Mucosa of descending colon (tissue), 3 donors: ENCODE measurements at regions not wholly inside any gene's neighbourhood (a gene's known extent, or its start where the extent isn't known, plus 50 kb on each side); places are given as distances from the start of the nearest gene placed in this dataset.
A peak's percentile ranks its signal among the peaks of the same experiment; 100 is the strongest.
"Not testable (repeated sequence)": the region's sequence is repeated elsewhere in the genome, so short reads cannot be mapped to it uniquely, and the experiment has no call there.

Experiments
- ATAC-seq: fragments of 200-7000 bp; cut with Tn5 transposase; one replicate; pipeline ENCODE4 v1.9.1; 2020; ENCODE audit warnings: mild to moderate bottlenecking, moderate library complexity
- DNase-seq, 3 donors: peaks; one replicate each; pipeline ENCODE4 v3.0.0-alpha.2; 2020
- H3K36me3 ChIP-seq: fragments of 200-600 bp; one replicate; pipeline ENCODE4 v1.8.0; 2021; ENCODE audit warnings: low read depth, mild to moderate bottlenecking
- H3K4me1 ChIP-seq: fragments of 200-600 bp; one replicate; pipeline ENCODE4 v1.8.0; 2021; ENCODE audit warnings: low read depth, mild to moderate bottlenecking
- H3K4me3 ChIP-seq: fragments of 200-600 bp; one replicate; pipeline ENCODE4 v1.8.0; 2021; ENCODE audit warnings: mild to moderate bottlenecking
- H3K9me3 ChIP-seq: fragments of 200-600 bp; one replicate; pipeline ENCODE4 v1.8.0; 2021; ENCODE audit warnings: mild to moderate bottlenecking
- CTCF ChIP-seq: fragments of 200-600 bp; IDR thresholded peaks from one replicate; pipeline ENCODE4 v1.8.0; 2022; ENCODE audit warnings: antibody characterized with exemption, mild to moderate bottlenecking
- intact Hi-C, 2 donors: fragments of 100-400 bp; cut with DNase I in 1 of 2; cut with micrococcal nuclease in 1 of 2; formaldehyde crosslinking; loops; one replicate each; pipeline versions ENCODE4 v1.11.0 to v1.11.1; 2022; cut with DNase I, micrococcal nuclease
- donor health status: DM: no; HTN: no; CAD: no; lungs with moderate emphysema.
- donor health status: DM: no; HTN: no; CAD: no.
- donor health status: DM: no; HTN: yes; CAD: no.

- Histone ChIP-seq H3K4me1 (no peaks in the 10 kb centered on the region), H3K4me3 (no peak overlapping the region), H3K36me3 (no peaks in the 10 kb centered on the region), H3K9me3 (no peaks in the 10 kb centered on the region)
- TF ChIP-seq CTCF: no peak
- DNase-seq (no peak), ATAC-seq (no peak)
- intact Hi-C loops: no loop called here
Observed at GRCh38 chr20:12229891-12230290, 312.2 kb downstream of the BTBD3 start.

- Histone ChIP-seq H3K36me3 (no peaks in the 10 kb centered on the region), H3K9me3 (no peaks in the 10 kb centered on the region), H3K4me3 (no peak overlapping the region), H3K4me1 (no peaks in the 10 kb centered on the region)
- DNase-seq (no peak), ATAC-seq (no peak)
- no peak for TF ChIP-seq CTCF
- intact Hi-C loops: no loop called here
Observed at GRCh38 chr20:12237772-12238171, 320.1 kb downstream of the BTBD3 start.

GRCh38 chr20:12241065-12241464 lies 323.4 kb downstream of the BTBD3 start:
- ATAC-seq: no peak
- H3K4me3 ChIP-seq: no peak overlapping the region
- no peaks in the 10 kb centered on the region for H3K4me1 ChIP-seq
- no peaks in the 10 kb centered on the region for H3K9me3 ChIP-seq
- intact Hi-C loops: no loop called here
- no peak for DNase-seq
- no peak for TF ChIP-seq CTCF
- no peaks in the 10 kb centered on the region for H3K36me3 ChIP-seq

- no peak for TF ChIP-seq CTCF
- no peaks in the 10 kb centered on the region for H3K36me3 ChIP-seq
- no peak overlapping the region for H3K4me3 ChIP-seq
- no peaks in the 10 kb centered on the region for H3K4me1 ChIP-seq
- intact Hi-C loops: no loop called here
- ATAC-seq: no peak
- peak in 1 of 3 donors; percentile 10 for DNase-seq
- H3K9me3 ChIP-seq: no peaks in the 10 kb centered on the region
Observed at GRCh38 chr20:12243327-12243726, 325.6 kb downstream of the BTBD3 start.

- no peak for DNase-seq
- Histone ChIP-seq H3K4me3 (no peak overlapping the region), H3K36me3 (no peaks in the 10 kb centered on the region), H3K9me3 (no peaks in the 10 kb centered on the region), H3K4me1 (no peaks in the 10 kb centered on the region)
- ATAC-seq: no peak
- TF ChIP-seq CTCF: no peak
- intact Hi-C loops: no loop called here
Observed at GRCh38 chr20:12248481-12248880, 330.8 kb downstream of the BTBD3 start.

GRCh38 chr20:12250661-12251060 lies 333.0 kb downstream of the BTBD3 start:
- DNase-seq, intact Hi-C loops, H3K9me3 ChIP-seq, H3K4me1 ChIP-seq, H3K36me3 ChIP-seq, ATAC-seq, H3K4me3 ChIP-seq: not testable (repeated sequence)
